Natural killer cell (primary cell): ENCODE measurements at regions not wholly inside any gene's neighbourhood (a gene's known extent, or its start where the extent isn't known, plus 50 kb on each side); places are given as distances from the start of the nearest gene placed in this dataset.

Source experiments
- ATAC-seq, 3 donors: fragments of 150-1000 bp in 2 of 3; fragments of 200-7000 bp in 1 of 3; cut with Tn5 transposase; 1 replicate in 1 of 3; 2 replicates in 2 of 3; pipeline ENCODE4 v1.10.0; 2021; ENCODE audit warnings: mild to moderate bottlenecking in 2 of 3, moderate library complexity in 2 of 3
- DNase-seq, 2 donors: peaks; one replicate each; pipeline versions ENCODE4 v3.0.0 to v3.0.0-alpha.2; 2013 to 2021; ENCODE audit warnings: mixed read lengths in 1 of 2
- H3K27ac ChIP-seq: one replicate; pipeline ENCODE4 v1.5.1; 2013; ENCODE audit warnings: mild to moderate bottlenecking, low read length
- H3K27me3 ChIP-seq: one replicate; pipeline ENCODE4 v1.6.1; 2013; ENCODE audit warnings: low read length; ENCODE audit not compliant: control insufficient read depth, insufficient read depth
- H3K36me3 ChIP-seq: one replicate; pipeline ENCODE4 v1.6.1; 2013; ENCODE audit warnings: low read length; ENCODE audit not compliant: control insufficient read depth, insufficient read depth
- H3K4me1 ChIP-seq: one replicate; pipeline ENCODE4 v1.6.1; 2013; ENCODE audit warnings: low read length; ENCODE audit not compliant: control insufficient read depth, insufficient read depth
- H3K4me3 ChIP-seq: one replicate; pipeline ENCODE4 v1.5.1; 2013; ENCODE audit warnings: low read length
- H3K9me3 ChIP-seq: one replicate; pipeline ENCODE4 v1.6.1; 2013; ENCODE audit warnings: low read length; ENCODE audit not compliant: control insufficient read depth, insufficient read depth
- H3K27ac Mint-ChIP-seq, 2 donors: one replicate each; pipeline ENCODE4 v1.8.0; 2022; ENCODE audit warnings: mild to moderate bottlenecking in 2 of 2, mixed read lengths in 2 of 2, moderate library complexity in 1 of 2
- H3K27me3 Mint-ChIP-seq, 2 donors: one replicate each; pipeline ENCODE4 v1.8.0; 2022; ENCODE audit warnings: low read depth in 2 of 2, mixed read lengths in 2 of 2
- H3K36me3 Mint-ChIP-seq: one replicate; pipeline ENCODE4 v1.8.0; 2022; ENCODE audit warnings: mixed read lengths
- H3K4me1 Mint-ChIP-seq, 2 donors: one replicate each; pipeline ENCODE4 v1.8.0; 2022; ENCODE audit warnings: mixed read lengths in 2 of 2
- H3K4me3 Mint-ChIP-seq: one replicate; pipeline ENCODE4 v1.8.0; 2022; ENCODE audit warnings: mild to moderate bottlenecking, moderate library complexity, mixed read lengths
- H3K9me3 Mint-ChIP-seq, 2 donors: one replicate each; pipeline ENCODE4 v1.8.0; 2022; ENCODE audit warnings: mixed read lengths in 2 of 2
- CTCF ChIP-seq: fragments of 200-600 bp; IDR thresholded peaks from one replicate; pipeline ENCODE4 v1.8.0; 2022; ENCODE audit warnings: antibody characterized with exemption
- WGBS: methylation state at CpG from one replicate; pipeline ENCODE4 v1.1.7; 2013; ENCODE audit warnings: missing lambda C conversion rate; ENCODE audit not compliant: insufficient coverage; 5-methylcytosine and 5-hydroxymethylcytosine counted together
- intact Hi-C: fragments of 100-400 bp; cut with micrococcal nuclease; formaldehyde crosslinking; loops from one replicate; pipeline ENCODE4 v1.14.2; 2022

GRCh38 chr7:112990624-112991023 lies 96.0 kb downstream of the GPR85 start:
- H3K27me3 ChIP-seq, result no peaks in the 10 kb centered on the region
- intact Hi-C loops, result no loop called here
- no peak overlapping the region for H3K27ac Mint-ChIP-seq
- no peaks in the 10 kb centered on the region for H3K27me3 Mint-ChIP-seq
- no peaks in the 10 kb centered on the region for H3K4me1 ChIP-seq
- H3K36me3 Mint-ChIP-seq, result no peaks in the 10 kb centered on the region
- H3K4me3 Mint-ChIP-seq, result no peak overlapping the region
- no peak overlapping the region for H3K27ac ChIP-seq
- TF ChIP-seq CTCF, result no peak
- H3K4me3 ChIP-seq, result no peak overlapping the region
- ATAC-seq (no peak), DNase-seq (no peak)
- 56% methylated on average over 2 of the region's 2 CpGs for WGBS
- H3K4me1 Mint-ChIP-seq, result no peaks in the 10 kb centered on the region
- H3K9me3 ChIP-seq, result no peaks in the 10 kb centered on the region
- H3K36me3 ChIP-seq, result no peaks in the 10 kb centered on the region
- H3K9me3 Mint-ChIP-seq, result peaks cover 0 to 3% of the 10 kb centered on the region in 2 donors

GRCh38 chr7:112989531-112989930 lies 97.1 kb downstream of the GPR85 start:
- peaks cover 0 to 3% of the 10 kb centered on the region in 2 donors for H3K9me3 Mint-ChIP-seq

GRCh38 chr7:112987171-112987570 lies 99.5 kb downstream of the GPR85 start:
- WGBS, result 100% methylated on average over 1 of the region's 1 CpG
- Mint-ChIP-seq H3K27me3 (peaks cover 0 to 4% of the 10 kb centered on the region in 2 donors), H3K4me3 (no peak overlapping the region), H3K4me1 (no peaks in the 10 kb centered on the region), H3K36me3 (no peaks in the 10 kb centered on the region), H3K9me3 (no peaks in the 10 kb centered on the region), H3K27ac (no peak overlapping the region)
- DNase-seq (no peak), ATAC-seq (no peak)
- H3K9me3 ChIP-seq, result no peaks in the 10 kb centered on the region
- TF ChIP-seq CTCF, result no peak
- no peaks in the 10 kb centered on the region for H3K4me1 ChIP-seq
- no peak overlapping the region for H3K4me3 ChIP-seq
- no peaks in the 10 kb centered on the region for H3K27me3 ChIP-seq
- no peak overlapping the region for H3K27ac ChIP-seq
- H3K36me3 ChIP-seq, result no peaks in the 10 kb centered on the region
- intact Hi-C loops, result no loop called here

More at GRCh38 chr7:112989531-112989930, 97.1 kb downstream of the GPR85 start:
- H3K36me3 Mint-ChIP-seq, result no peaks in the 10 kb centered on the region
- no peaks in the 10 kb centered on the region for H3K27me3 ChIP-seq
- H3K36me3 ChIP-seq, result no peaks in the 10 kb centered on the region
- no peak overlapping the region for H3K27ac ChIP-seq
- no peak overlapping the region for H3K27ac Mint-ChIP-seq
- no peak for ATAC-seq
- no peaks in the 10 kb centered on the region for H3K4me1 ChIP-seq
- H3K9me3 ChIP-seq, result no peaks in the 10 kb centered on the region
- intact Hi-C loops, result no loop called here
- no peak overlapping the region for H3K4me3 ChIP-seq
- H3K27me3 Mint-ChIP-seq, result no peaks in the 10 kb centered on the region
- H3K4me3 Mint-ChIP-seq, result no peak overlapping the region
- TF ChIP-seq CTCF, result no peak
- DNase-seq, result no peak
- no peaks in the 10 kb centered on the region for H3K4me1 Mint-ChIP-seq

- Mint-ChIP-seq H3K27me3 (peaks cover 0 to 6% of the 10 kb centered on the region in 2 donors), H3K4me3 (no peak overlapping the region), H3K27ac (no peak overlapping the region), H3K4me1 (no peaks in the 10 kb centered on the region), H3K36me3 (no peaks in the 10 kb centered on the region), H3K9me3 (peaks cover 0 to 2% of the 10 kb centered on the region in 2 donors)
- Histone ChIP-seq H3K4me1 (no peaks in the 10 kb centered on the region), H3K27ac (no peak overlapping the region), H3K27me3 (no peaks in the 10 kb centered on the region), H3K4me3 (no peak overlapping the region), H3K9me3 (no peaks in the 10 kb centered on the region), H3K36me3 (no peaks in the 10 kb centered on the region)
- no peak for TF ChIP-seq CTCF
- ATAC-seq (no peak), DNase-seq (no peak)
- WGBS, result 61% methylated on average over 2 of the region's 3 CpGs
- intact Hi-C loops, result no loop called here
These were observed 100.2 kb downstream of the GPR85 start for GRCh38 chr7:112986256-112987031.
